SKM-1 treated with dmso at 0.1 percent for 144 hours (cell line): ENCODE measurements at regions not wholly inside any gene's neighbourhood (a gene's known extent, or its start where the extent isn't known, plus 50 kb on each side); places are given as distances from the start of the nearest gene placed in this dataset.
"Not testable (repeated sequence)": the region's sequence is repeated elsewhere in the genome, so short reads cannot be mapped to it uniquely, and the experiment has no call there.

Experiments
- DNase-seq: peaks from one replicate; lab custom pipeline; 2025; ENCODE audit not compliant: unreplicated experiment; lab: John Stamatoyannopoulos, UW

GRCh38 chr4:102397056-102397455 lies 51.8 kb upstream of the SLC39A8 start:
- not testable (repeated sequence) for DNase-seq

GRCh38 chr4:102399021-102399420 lies 53.7 kb upstream of the SLC39A8 start:
- peak; percentile 76 for DNase-seq

DNA sequence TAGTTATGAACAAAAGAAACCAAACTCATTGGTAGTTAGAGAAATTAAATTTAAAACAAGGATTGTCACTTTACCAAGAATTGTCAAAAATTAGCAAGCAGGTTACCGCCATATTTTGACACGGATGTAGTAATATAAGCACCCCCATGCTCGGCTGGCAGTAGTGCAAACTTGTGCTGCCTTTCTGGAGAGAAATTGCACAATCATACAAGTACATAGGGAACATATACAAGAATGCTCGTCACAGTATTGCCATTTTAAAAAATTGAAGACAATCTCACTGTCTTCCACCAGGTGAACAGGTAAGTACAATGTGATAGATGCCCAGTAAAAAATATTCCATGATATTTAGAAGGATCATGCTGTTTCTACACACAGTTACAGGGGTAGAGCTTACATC lies 55.6 kb upstream of the SLC39A8 start:
- no peak for DNase-seq

- no peak for DNase-seq
These were observed 56.9 kb upstream of the SLC39A8 start for GRCh38 chr4:102402223-102402622.

GRCh38 chr4:102403116-102403515 lies 57.8 kb upstream of the SLC39A8 start:
- DNase-seq: no peak

DNA sequence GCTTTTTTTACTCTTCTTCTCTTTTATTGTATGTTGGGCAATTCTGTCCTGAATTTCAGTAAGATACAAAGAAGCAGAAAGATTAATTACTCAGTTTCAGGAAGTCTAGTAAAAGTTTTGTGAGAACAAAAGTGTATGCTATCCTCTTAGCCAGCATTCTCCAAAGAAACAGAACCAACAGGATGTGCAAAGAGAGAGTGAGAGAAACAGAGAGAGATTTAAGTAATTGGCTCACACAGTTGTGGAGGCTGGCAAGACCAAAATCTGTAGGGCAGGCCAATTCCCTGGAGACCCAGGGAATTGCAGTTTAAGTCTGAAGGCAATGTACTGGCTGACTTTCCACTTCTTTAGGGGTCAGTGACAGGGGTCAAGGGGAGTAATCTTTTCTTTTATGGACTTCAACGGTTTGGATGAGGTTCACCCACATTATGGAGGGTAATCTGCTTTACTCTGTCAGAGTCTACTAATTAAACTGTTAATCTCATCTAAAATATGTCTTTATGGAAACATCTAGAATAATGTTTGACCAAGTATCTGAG lies 59.2 kb upstream of the SLC39A8 start:
- peak; percentile 20 for DNase-seq

DNA sequence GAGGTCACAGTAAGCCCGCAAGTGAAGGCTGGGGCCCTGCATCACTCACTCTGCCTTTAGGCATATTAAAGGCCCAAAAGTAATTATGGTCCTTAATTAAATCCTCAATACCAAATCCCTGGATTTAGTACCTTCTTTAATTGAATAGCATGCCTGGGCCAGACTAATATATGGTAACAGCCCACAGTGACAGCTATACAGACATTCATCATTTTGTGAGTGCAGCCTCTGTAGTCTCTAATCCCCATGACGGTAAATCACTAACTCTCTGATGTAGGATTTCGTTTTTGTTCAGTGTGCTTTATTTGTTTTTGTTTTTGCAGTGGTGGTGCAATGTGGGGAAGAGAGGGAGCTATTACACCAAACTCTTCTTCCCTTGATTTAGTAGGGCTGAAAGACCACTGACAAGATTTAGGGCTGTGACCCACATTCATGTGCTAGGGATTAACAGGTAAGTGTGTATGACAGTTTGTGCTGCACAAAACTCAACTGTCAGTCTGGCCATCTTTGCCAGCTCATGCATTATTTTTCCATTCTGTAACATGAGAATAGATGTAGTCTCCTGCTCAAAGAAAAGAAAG lies 60.6 kb upstream of the SLC39A8 start:
- no peak for DNase-seq

GRCh38 chr4:102410884-102411283 lies 65.6 kb upstream of the SLC39A8 start:
- DNase-seq: not testable (repeated sequence)

DNA sequence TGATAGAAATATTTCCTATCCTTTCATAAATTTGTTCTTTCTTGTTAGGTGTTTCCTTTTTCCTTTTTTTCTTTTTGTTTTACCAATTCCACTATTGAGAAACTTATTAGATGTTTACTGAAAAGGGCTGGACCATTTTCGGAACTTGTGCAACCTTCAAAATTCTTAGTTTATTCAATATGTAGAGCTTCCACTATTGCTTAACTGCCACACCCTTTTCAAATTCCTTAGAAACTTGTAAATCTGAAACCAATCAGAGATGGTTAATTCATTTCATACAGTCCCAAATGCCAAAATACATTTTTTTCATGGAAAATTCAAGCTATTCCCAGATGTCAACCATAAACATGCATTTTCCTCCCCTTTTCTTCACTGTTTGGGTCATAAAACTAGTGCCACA lies 66.1 kb upstream of the SLC39A8 start:
- DNase-seq: no peak

DNA sequence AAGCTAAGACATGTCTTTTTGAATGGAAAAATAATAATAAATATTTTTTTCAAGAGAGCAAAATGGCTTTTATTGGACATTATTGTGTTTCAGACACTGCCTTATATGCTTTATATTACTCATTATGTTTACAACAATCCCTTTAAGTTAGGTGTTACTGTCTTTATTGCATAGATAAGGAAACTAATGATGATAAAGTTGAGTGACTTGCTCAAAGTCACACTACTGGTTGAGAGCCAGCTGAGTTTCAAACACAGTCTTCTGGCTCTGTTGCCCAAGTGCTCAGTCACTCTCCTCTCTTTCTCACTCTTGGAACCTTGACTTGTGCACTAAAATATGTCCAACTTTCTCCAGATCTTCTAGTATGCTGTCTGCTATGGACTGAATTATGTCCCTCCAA lies 71.5 kb upstream of the SLC39A8 start:
- no peak for DNase-seq

DNA sequence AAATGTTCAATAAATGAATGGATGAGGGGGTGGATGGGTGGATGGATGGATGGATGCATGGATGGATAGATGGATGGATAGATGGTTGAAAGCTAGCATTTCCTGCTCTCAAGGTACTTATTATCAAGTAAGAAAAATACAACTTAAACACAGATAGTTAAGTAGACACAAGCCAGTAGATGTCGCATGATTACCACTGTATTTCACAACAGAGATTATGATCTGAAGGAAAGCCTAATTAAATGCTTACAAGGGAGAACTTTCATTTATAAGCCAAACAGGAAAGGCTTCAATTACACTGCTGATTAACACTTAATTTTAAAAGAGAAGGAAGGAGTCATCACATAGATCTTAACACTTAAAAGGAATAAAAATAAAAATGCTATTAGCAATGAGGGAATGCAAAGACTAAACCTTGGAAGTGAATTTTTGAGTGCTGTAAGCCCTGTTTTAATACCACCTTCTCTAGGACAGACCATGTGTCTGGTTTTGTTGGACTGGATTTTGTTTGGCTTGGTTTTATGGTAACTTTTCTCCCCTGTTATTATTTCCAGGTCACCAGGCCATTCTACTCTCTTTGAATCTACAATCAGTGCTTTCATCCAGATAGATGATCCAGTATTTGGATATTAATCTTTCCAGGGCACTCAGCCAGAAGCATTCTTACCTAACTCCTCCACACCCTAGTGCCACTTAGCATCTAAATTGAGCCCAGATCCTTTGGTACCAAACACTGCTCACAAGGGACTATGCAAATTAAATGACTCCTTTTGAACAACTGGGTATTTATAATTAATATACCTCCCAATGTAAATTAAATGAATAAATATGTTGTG lies 75.5 kb upstream of the SLC39A8 start:
- DNase-seq: no peak

DNA sequence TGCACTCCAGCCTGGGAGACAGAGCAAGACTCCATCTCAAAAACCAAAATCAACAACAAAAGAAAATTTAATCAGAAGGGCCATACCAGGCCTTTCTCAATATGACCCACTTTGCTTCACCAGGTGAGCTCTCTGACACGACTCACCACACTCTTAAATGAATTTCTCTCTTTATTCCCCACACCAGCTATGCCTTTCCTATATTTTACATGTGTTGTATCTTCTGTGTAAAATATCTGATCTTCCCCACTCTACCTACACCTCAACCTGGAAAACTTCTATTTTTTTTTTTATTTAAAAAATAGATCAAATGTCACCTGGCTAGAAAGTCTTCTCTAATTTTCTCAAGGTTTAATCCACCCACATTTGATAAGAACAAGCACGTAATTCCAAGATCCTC lies 77.6 kb upstream of the SLC39A8 start:
- DNase-seq: no peak

- DNase-seq: no peak
These were observed 77.8 kb upstream of the NFKB1 start for GRCh38 chr4:102423375-102423774.

GRCh38 chr4:102427371-102427998 lies 73.7 kb upstream of the NFKB1 start:
- DNase-seq: no peak

DNA sequence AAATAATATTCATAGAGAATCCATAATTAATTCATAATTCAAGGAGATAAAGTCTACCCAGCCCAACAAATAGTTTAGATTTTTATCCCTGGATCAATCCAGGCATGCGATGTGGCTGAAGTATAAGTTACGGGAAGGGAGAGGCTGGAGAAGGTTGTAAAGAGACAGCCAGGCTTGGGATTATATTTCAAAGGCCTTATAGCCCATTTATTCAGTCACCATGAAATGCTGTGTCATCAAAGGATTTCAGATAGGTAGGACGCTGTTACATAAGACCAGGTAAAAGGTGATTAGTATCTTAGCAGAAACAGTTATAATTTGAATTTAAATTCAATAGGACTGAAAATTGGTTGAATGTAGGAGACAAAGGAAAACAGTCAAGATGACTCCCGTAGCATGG lies 73.0 kb upstream of the NFKB1 start:
- DNase-seq: no peak

GRCh38 chr4:102429553-102429952 lies 71.6 kb upstream of the NFKB1 start:
- DNase-seq: no peak

- DNase-seq: no peak
These were observed 70.7 kb upstream of the NFKB1 start for GRCh38 chr4:102430461-102430910.

DNA sequence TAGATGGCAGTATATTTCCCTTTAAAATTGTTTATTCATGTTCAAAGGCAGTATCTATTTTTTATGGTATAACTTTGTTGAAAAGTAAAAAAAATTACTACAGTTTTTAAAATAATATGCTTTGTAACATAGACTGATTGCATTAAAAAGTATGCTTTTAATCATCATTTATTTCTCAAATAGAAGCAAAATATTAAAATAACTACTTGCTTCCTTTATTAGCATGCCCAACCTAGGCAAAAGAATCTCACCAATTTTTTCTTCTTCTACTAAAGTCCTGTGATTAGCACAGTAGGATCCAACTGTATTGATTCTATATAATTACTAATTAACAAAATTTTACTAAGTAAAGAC lies 69.6 kb upstream of the NFKB1 start:
- no peak for DNase-seq

GRCh38 chr4:102437111-102437510 lies 64.0 kb upstream of the NFKB1 start:
- DNase-seq: no peak

DNA sequence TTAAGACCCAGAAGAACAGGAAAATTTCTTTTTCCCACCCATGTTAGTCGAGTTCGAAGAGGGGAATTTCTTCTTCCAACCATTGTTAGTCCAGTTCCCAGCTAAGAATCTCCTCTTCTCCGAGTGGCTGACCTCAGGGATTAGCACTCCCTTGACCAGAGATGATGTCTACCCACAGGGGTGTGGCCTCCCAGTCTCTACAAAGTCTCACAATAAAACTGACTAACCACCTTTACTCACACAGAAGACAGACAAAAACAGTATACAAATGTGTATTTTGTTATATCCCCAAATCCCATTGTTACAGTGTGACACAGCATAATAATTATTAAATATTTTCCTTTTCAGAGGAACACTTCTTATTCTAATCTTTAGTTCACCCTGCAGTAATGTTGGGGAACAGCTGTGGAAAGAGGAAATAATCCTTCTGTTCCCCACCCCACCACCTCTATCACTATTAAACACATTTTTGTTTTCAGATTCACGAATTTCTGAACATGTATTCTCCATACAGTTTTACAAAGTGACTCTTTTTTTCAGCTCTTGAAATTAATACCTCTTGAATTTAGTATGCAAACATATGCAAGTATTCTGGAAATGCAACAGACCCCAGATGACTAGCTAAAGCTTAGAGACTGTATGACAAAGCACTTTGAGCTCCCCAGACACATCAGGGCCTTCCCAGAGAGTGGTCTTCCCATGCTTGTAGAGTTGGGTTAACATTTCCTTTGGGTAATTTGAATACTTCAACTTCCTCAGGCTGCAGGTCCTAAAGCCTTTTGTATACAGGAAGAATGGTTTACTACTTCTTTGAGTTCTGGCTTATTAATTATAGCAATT lies 62.5 kb upstream of the NFKB1 start:
- DNase-seq: no peak

GRCh38 chr4:102439236-102439614 lies 61.9 kb upstream of the NFKB1 start:
- no peak for DNase-seq
